ENCODE measurements at regions not wholly inside any gene's neighbourhood (a gene's known extent, or its start where the extent isn't known, plus 50 kb on each side); places are given as distances from the start of the nearest gene placed in this dataset.

DNA sequence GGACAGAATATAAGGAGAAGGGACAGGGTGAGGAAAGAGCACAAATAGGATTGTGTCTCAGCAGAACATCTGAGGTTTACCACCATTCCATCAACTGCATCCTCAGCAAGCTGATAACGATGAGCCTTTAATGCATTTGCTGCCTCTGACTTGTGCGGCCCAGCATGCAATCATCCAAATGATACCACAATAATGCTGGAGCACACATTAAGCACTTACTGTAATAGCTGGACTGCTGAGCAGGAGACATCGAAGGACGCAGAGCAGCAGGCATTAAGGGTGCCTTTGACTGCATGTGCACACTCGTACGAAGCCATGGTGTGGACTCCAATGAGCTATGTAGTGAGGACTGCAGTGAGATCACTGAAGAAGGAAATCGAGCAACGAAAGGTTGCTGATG is 469.4 kb downstream of the FOXO1 start:
- H3K27ac ChIP-seq, result no peak overlapping the region
- peaks cover 0 to 3% (median 0%) of the 10 kb centered on the region in 4 donors for H3K4me1 ChIP-seq
- H3K36me3 ChIP-seq, result no peaks in the 10 kb centered on the region
- DNase-seq, result no peak
- H3K27me3 ChIP-seq, result no peaks in the 10 kb centered on the region
- TF ChIP-seq POLR2A (IDR thresholded peaks at IDR 0.05) (no peak), CTCF (IDR thresholded peaks at IDR 0.05) (no peak)
- no peak overlapping the region for H3K4me3 ChIP-seq
- no peaks in the 10 kb centered on the region for H3K9me3 ChIP-seq

DNA sequence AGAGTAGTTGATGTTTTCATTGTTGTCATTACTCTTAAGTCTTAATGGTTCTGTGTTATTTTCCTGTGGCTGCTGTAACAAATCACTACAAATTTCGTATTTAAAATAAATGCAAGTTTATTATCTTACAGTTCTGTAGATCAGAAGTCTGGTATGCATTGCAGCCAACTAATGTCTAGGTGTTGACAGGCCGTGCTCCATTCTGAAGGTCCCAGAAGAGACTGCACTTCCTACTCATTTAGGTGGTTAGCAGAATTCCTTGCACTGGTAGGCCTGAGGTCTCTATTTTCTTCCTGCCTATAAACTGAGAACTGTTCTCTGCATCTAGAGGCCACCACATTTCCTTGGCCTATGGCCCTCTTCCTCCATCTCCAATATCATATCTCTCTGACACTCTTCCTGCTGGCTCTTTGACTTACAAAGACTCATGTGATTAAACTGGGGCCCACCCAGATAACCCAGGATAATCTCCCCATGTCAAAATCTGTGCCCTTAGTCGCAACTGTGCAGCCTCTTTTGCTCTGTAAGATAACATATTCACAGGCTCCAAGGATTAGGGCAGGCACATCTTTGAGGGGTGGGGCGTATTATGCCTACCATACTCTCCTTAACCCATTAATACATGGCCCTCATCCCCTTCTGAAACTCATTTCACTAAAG is 468.4 kb downstream of the FOXO1 start:
- Histone ChIP-seq H3K27ac (no peak overlapping the region), H3K9me3 (no peaks in the 10 kb centered on the region), H3K4me1 (peaks cover 0 to 3% (median 0%) of the 10 kb centered on the region in 4 donors), H3K27me3 (no peaks in the 10 kb centered on the region), H3K36me3 (no peaks in the 10 kb centered on the region), H3K4me3 (no peak overlapping the region)
- TF ChIP-seq CTCF (IDR thresholded peaks at IDR 0.05), result no peak
- no peak for TF ChIP-seq POLR2A (IDR thresholded peaks at IDR 0.05)
- no peak for DNase-seq

GRCh38 chr13:40200273-40200978 is 466.0 kb downstream of the FOXO1 start:
- no peak overlapping the region for H3K4me3 ChIP-seq
- TF ChIP-seq POLR2A (IDR thresholded peaks at IDR 0.05), result no peak
- no peak for TF ChIP-seq CTCF (IDR thresholded peaks at IDR 0.05)
- DNase-seq, result no peak
- H3K9me3 ChIP-seq, result peaks cover 0 to 3% (median 0%) of the 10 kb centered on the region in 4 donors
- H3K4me1 ChIP-seq, result no peaks in the 10 kb centered on the region
- H3K36me3 ChIP-seq, result no peaks in the 10 kb centered on the region
- no peaks in the 10 kb centered on the region for H3K27me3 ChIP-seq
- H3K27ac ChIP-seq, result no peak overlapping the region

- TF ChIP-seq POLR2A (IDR thresholded peaks at IDR 0.05), result no peak
- TF ChIP-seq CTCF (IDR thresholded peaks at IDR 0.05), result no peak
- no peaks in the 10 kb centered on the region for H3K36me3 ChIP-seq
These were observed 462.2 kb downstream of the FOXO1 start for GRCh38 chr13:40204246-40204645.

GRCh38 chr13:40205771-40206240 is 460.6 kb downstream of the FOXO1 start:
- H3K4me3 ChIP-seq, result no peak overlapping the region
- DNase-seq, result no peak
- H3K9me3 ChIP-seq, result peaks cover 0 to 3% (median 0%) of the 10 kb centered on the region in 4 donors
- peaks cover 0 to 5% (median 0%) of the 10 kb centered on the region in 4 donors for H3K4me1 ChIP-seq
- no peaks in the 10 kb centered on the region for H3K27me3 ChIP-seq
- H3K27ac ChIP-seq, result peak overlapping the region; percentile 61 to 76 (median 70)
- no peak for TF ChIP-seq POLR2A (IDR thresholded peaks at IDR 0.05)
- no peak for TF ChIP-seq CTCF (IDR thresholded peaks at IDR 0.05)
- no peaks in the 10 kb centered on the region for H3K36me3 ChIP-seq

More at GRCh38 chr13:40204246-40204645, 462.2 kb downstream of the FOXO1 start:
- Histone ChIP-seq H3K4me3 (no peak overlapping the region), H3K27ac (peak overlapping the region in 1 of 4 donors; percentile 6), H3K4me1 (peaks cover 0 to 5% (median 0%) of the 10 kb centered on the region in 4 donors), H3K9me3 (peaks cover 0 to 3% (median 0%) of the 10 kb centered on the region in 4 donors), H3K27me3 (no peaks in the 10 kb centered on the region)
- DNase-seq, result no peak

All from Peyer's patch (tissue), 4 donors.